ENCODE measurements at regions not wholly inside any gene's neighbourhood (a gene's known extent, or its start where the extent isn't known, plus 50 kb on each side); places are given as distances from the start of the nearest gene placed in this dataset.

DNA sequence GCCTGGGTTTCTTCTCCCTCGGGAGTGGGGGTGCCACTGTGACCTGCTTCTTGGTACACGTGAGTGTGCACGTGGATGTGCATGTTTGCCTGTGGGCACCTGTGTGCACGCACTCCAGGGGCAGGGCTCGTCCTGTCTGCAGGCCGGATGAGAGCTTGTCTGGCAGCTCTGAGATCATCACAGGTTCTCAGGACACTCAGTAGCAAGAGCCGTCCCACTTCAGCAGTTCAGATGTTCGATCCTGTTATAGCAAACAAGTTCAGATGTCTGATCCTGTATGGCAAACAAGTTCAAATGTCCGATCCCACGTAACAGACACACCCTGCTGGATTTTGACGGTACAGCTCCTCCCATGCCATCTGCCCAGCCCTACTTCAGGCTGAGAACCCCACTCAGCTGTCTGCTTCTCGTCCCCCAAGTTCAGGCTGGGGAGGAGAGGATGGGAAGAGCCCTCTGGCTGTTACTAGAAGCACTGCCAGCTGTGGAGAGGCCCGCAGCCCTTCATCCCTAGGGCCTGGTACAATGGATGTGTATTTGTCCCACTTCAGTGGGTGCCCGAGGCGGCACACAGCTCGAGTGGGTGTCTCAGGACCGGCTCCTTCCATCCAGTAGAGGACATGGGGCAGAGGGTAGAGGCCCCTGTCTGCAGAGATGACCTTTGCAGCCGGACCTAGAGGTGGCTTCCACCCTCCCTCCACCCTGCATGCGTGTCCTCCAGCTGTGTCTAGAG is 1126.9 kb downstream of the BRD1 start:
- DNase-seq (ENCODE audit: low read depth): no peak

DNA sequence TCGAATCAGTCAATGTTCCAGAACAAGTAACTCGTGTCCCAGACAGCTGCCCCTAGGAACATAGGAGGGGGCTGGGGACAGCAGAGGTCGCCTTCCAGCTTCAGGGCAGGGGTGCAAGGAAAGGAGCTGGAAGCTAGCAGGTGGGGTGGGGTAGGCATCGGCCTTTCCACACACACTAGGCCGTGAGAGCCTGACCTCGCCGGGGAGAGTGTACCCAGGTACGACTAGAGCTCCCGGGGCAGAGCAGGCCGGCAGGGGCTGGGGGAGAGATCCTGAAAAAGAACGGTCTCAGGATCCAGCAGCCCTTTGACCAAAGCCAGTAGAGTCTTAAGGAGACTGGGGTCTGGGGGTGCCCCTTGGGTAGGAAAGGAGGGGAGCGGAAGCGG is 1127.5 kb downstream of the BRD1 start:
- DNase-seq (ENCODE audit: low read depth): no peak

DNA sequence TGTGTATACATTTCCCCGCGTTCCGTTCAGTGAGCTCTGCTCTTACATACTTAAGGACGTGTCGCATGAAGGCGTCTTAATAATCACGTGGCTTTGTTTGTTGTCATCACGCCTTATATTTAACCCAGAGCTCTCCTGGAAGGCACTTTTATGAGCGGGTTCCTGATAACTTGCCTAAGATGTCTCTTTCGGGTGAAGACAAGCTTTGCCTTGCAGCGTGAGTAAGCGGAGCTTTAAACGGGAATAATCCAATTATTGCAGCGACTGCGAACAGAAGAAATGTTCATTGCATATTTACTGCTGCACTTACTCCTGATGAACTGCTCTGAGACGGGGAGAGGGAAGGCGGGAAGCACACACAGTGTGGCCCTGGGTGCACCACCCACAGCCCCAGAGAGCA is 1128.2 kb downstream of the BRD1 start:
- no peak for DNase-seq (ENCODE audit: low read depth)

DNA sequence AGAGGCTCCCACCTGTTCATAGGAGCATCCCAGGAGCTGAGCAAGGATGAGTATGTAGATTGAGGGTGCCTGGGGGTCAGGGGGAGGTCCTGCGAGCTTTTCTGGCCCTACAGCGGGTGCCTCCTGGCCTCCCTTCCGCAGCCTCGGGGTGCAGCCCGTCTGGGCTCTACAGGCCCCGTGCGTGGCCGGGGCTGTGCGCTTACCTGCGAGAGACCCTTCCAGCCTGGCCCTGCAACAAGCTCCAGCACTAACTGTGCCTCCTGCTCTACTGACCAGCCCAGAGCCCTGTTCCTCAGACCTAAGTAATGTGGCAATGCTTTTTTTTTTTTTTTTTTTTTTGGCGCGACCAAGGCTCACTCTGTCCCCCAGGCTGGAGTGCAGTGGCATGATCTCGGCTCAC is 1129.1 kb downstream of the BRD1 start:
- no peak for DNase-seq (ENCODE audit: low read depth)

- DNase-seq (ENCODE audit: low read depth): no peak
Measured at GRCh38 chr22:48697694-48698276, 1129.9 kb downstream of the BRD1 start.

GRCh38 chr22:48697223-48697622 is 1130.5 kb downstream of the BRD1 start:
- DNase-seq (ENCODE audit: low read depth): no peak

GRCh38 chr22:48696371-48696770 is 1131.3 kb downstream of the BRD1 start:
- no peak for DNase-seq (ENCODE audit: low read depth)

GRCh38 chr22:48695731-48696305 is 1131.9 kb downstream of the BRD1 start:
- DNase-seq (ENCODE audit: low read depth): no peak

DNA sequence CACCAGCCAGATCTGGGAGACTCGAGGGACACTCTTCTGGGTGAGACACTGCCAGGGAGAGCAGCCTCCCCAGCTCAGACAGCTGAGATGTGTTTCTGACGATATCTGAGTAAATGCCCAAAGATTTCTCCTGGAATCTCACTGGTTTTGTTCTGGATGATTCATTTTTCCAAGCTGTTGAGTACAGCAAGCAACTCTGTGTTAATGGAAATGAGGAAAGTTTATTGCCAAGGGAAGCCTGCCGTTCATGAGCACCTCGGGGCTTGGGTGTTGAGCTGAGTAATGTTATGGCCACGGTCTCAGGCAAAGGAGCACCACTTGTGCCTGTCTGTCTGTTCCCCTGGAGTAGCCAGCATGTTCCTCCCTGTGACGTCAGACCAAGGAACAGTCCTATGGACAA is 1132.4 kb downstream of the BRD1 start:
- DNase-seq (ENCODE audit: low read depth): no peak

- no peak for DNase-seq (ENCODE audit: low read depth)
Measured at GRCh38 chr22:48694296-48694883, 1133.3 kb downstream of the BRD1 start.

DNA sequence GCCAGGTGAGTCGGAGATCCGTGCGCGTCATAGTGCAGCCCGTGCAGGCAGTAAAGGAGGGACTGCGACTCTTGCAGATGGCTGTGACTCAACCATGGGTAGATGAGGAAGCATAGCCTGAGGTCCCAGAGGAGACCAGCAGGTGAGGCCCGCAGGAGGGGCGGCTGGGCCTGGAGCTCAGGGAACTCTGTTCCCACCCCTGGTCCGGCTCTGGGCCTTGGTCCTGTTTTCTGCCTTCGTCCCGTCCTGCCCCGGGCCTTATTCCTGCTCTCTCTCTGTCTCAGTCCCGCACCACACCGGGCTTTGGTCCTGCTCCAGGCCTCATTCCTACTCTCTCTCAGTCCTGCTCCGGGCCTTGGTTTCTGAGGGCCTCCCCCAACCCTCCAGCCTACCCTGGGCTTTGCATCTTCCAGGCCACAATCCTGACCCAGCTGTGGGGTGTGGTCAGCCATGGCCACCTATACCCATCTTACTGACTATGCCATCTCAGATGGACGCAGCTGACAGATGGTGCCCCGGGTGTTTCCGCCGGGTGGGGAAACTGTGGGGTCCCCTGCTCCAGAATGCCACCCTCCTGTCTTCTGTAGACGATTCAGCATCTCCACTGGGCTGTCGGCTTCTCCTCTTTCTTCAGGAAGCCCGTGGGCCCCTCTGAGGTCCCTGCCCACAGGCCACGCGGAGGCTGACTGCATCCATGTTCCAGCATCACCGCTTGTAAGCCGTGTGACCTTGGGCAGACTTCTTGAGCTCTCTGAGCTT is 1134.1 kb downstream of the BRD1 start:
- DNase-seq (ENCODE audit: low read depth): no peak

DNA sequence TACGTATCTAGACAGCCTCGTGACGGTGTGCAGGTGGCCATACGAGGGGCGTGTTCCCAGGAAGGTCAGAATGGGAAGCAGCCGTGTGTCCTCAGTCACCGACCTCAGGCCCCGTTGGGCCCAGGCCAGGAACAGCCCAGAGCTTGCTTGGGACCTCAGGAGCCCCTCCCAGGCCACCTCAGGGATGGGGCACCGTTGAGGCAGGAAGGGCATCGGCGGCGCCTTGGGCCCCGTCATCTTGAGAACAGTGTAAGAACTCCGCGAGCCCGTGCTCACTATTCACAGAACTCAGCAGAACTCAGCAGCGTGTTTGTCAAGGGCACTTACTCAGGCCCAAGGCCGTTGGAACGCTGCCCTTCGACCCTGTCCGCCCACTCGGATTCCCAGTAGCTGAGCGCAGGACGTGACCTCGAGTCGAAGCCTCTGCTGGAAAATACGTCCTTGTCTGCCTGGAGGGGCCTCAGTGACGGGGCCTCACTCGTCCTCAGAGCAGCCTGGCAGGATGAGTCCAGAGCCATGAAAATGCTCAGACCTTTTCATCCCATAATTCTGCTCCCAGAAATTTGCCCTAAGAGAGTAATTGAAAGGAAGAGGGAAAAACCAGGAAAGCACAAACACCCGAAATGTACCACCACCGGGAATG is 1134.8 kb downstream of the BRD1 start:
- no peak for DNase-seq (ENCODE audit: low read depth)

DNA sequence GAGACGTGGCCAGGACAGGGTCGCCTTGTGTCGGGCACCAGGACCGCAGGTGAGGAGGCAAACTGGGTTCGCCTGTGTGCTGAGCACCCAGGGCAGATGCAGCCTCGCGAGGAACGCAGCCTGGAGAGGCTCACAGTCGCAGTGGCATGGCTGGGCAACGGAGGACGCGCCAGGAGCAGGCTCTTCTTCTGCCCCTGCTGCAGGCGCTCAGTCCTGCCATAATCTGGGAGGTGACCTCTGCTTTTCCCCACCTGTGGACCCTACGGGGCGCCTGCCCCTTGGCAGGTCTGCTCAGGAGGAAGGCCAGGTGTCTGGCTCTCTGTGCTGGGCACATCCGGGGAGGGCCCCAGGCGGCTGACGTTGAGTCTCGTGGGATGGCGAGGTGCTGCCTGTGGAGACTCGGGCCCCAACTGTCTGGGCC is 1136.2 kb downstream of the BRD1 start:
- no peak for DNase-seq (ENCODE audit: low read depth)

GRCh38 chr22:48690583-48691317 is 1136.9 kb downstream of the BRD1 start:
- no peak for DNase-seq (ENCODE audit: low read depth)

DNA sequence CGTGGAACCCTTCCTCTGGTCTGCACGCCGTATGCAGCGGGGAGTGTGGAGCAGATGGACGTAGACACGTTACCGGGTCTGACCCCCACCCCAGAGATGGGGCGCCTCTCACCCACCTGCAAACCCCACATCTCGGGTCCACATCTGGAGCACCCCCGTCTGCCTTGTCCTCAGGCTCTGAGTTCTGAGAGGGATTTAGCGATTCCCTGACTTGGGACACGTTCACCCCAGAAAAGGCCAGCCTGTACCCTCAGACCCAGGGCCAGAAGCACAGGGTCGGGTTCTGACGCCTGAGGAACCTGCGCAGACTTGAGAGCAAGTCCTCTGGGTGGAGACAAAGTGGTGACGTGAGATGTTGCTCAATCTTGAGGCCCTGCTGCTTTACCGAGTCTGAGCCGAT is 1138.5 kb downstream of the BRD1 start:
- DNase-seq (ENCODE audit: low read depth): no peak

- no peak for DNase-seq (ENCODE audit: low read depth)
Measured at GRCh38 chr22:48688366-48688765, 1139.3 kb downstream of the BRD1 start.

- no peak for DNase-seq (ENCODE audit: low read depth)
Measured at GRCh38 chr22:48687606-48688005, 1140.1 kb downstream of the BRD1 start.

- DNase-seq (ENCODE audit: low read depth): no peak
Measured at GRCh38 chr22:48686694-48687302, 1140.9 kb downstream of the BRD1 start.

DNA sequence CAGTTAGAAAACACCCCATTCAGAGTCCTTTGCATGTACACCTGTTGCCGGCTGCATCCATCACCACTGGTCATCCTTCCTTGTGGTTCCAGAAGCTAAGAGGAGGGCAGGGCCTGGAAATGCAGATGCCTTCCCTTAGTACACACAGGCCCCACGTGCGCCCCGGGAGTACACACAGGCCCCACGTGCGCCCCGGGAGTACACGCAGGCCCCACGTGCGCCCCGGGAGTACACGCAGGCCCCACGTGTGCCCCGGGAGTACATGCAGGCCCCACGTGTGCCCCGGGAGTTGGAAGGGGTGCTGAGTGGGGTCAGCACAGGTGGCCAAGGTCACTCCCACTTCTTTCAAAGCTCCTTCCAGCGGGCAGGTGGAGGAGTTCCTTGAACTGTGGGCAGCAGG is 1141.9 kb downstream of the BRD1 start:
- DNase-seq (ENCODE audit: low read depth): no peak

DNA sequence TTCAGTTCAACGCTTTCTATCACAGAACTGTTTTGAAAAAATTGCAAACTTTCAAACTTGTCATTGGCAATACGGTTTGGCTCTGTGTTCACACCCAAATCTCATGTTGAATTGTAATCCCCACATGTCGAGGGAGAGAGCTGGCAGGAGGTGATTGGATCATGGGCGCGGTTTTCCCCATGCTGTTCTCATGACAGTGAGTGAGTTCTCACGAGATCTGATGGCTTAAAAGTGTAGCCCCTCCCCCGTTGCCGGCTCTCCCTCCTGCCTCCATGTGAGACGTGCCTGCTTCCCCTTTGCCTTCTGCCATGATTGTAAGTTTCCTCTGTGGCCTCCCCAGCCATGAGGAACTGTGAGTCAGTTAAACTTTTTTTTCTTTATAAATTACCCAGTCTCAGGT is 1144.0 kb downstream of the BRD1 start:
- DNase-seq (ENCODE audit: low read depth): no peak

- no peak for DNase-seq (ENCODE audit: low read depth)
Measured at GRCh38 chr22:48682504-48682903, 1145.2 kb downstream of the BRD1 start.
